Kidney (tissue), 13 donors: ENCODE measurements at regions not wholly inside any gene's neighbourhood (a gene's known extent, or its start where the extent isn't known, plus 50 kb on each side); places are given as distances from the start of the nearest gene placed in this dataset.

ENCODE experiments used
- DNase-seq, 5 donors: peaks; one replicate each; pipeline ENCODE4 v3.0.0-alpha.2; 2013 to 2020
- FAIRE-seq: peaks from 2 replicates; lab custom pipeline; 2012; peaks lifted over from hg19 to GRCh38; lab: Jason Lieb, UNC
- H3K27ac ChIP-seq, 2 donors: one replicate each; pipeline ENCODE4 v1.7.0; 2013; ENCODE audit warnings: low read depth in 2 of 2, low read length in 2 of 2, inconsistent platforms in 1 of 2
- H3K27me3 ChIP-seq: one replicate; pipeline ENCODE4 v1.7.1; 2013; ENCODE audit warnings: low read length, inconsistent platforms; ENCODE audit not compliant: control insufficient read depth, insufficient read depth
- H3K36me3 ChIP-seq, 3 donors: one replicate each; pipeline versions ENCODE4 v1.7.0 to v1.7.1; 2013; ENCODE audit warnings: low read length in 3 of 3, control low read depth in 1 of 3, inconsistent platforms in 1 of 3; ENCODE audit not compliant: insufficient read depth in 3 of 3, control insufficient read depth in 2 of 3
- H3K4me1 ChIP-seq, 3 donors: one replicate each; pipeline versions ENCODE4 v1.7.0 to v1.7.1; 2013; ENCODE audit warnings: low read length in 3 of 3, inconsistent platforms in 1 of 3, low read depth in 1 of 3; ENCODE audit not compliant: control insufficient read depth in 2 of 3, insufficient read depth in 2 of 3
- H3K4me3 ChIP-seq, 3 donors: one replicate each; pipeline versions ENCODE4 v1.7.0 to v1.8.1; 2013; ENCODE audit warnings: low read length in 3 of 3, control low read depth in 1 of 3, inconsistent platforms in 1 of 3
- H3K9ac ChIP-seq, 3 donors: one replicate each; pipeline versions ENCODE4 v1.7.0 to v1.7.1; 2013; ENCODE audit warnings: low read length in 3 of 3, control low read depth in 1 of 3, inconsistent platforms in 1 of 3
- H3K9me3 ChIP-seq, 3 donors: one replicate each; pipeline versions ENCODE4 v1.7.0 to v1.7.1; 2013; ENCODE audit warnings: low read length in 3 of 3, control low read depth in 1 of 3, inconsistent platforms in 1 of 3; ENCODE audit not compliant: control insufficient read depth in 2 of 3, insufficient read depth in 1 of 3
- intact Hi-C: fragments of 100-400 bp; cut with DNase I; formaldehyde crosslinking; loops from one replicate; pipeline ENCODE4 v1.11.1; 2022
- TF ChIP-seq, protein P1 (sequence below): IDR thresholded peaks from 3 replicates; pipeline ENCODE4 v1.5.1; 2012; ENCODE audit warnings: mild to moderate bottlenecking, moderate library complexity, borderline replicate concordance; ENCODE audit not compliant: insufficient read depth; ENCODE audit errors: extremely low read depth
- donor health status: control.
- donor health status: control.
- donor health status: control.
- donor health status: control.
- donor health status: control.
- donor health status: DM: yes; HTN: yes; CAD: no.
- donor health status: Normal renal cell carcinoma (clear cell type).

DNA sequence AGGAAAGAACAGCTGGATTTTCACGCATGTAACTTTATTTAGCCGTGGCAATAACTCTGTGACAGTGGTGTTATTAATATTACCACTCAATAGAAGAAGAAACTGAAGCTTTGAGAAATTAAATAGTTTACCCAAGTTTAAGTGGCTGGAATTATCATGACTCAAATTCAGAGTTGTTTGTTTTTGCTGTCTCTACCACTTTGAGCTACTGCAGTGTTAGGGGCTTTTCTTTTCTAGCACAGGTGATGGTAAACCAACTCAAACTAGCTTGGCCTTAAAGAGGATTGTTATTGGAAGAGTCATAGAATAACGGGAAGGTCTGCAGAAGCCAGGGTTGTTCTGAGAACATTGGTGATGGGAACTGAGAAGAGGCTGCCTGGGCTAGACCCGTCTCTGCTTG lies 66.0 kb upstream of the PREP start:
- intact Hi-C loops, result no loop called here
- TF ChIP-seq, protein P1, sequence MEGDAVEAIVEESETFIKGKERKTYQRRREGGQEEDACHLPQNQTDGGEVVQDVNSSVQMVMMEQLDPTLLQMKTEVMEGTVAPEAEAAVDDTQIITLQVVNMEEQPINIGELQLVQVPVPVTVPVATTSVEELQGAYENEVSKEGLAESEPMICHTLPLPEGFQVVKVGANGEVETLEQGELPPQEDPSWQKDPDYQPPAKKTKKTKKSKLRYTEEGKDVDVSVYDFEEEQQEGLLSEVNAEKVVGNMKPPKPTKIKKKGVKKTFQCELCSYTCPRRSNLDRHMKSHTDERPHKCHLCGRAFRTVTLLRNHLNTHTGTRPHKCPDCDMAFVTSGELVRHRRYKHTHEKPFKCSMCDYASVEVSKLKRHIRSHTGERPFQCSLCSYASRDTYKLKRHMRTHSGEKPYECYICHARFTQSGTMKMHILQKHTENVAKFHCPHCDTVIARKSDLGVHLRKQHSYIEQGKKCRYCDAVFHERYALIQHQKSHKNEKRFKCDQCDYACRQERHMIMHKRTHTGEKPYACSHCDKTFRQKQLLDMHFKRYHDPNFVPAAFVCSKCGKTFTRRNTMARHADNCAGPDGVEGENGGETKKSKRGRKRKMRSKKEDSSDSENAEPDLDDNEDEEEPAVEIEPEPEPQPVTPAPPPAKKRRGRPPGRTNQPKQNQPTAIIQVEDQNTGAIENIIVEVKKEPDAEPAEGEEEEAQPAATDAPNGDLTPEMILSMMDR, result no peak
- no peak overlapping the region for H3K27ac ChIP-seq
- H3K27me3 ChIP-seq, result no peaks in the 10 kb centered on the region
- no peak overlapping the region for H3K4me3 ChIP-seq
- no peaks in the 10 kb centered on the region for H3K36me3 ChIP-seq
- no peak overlapping the region for H3K9ac ChIP-seq
- H3K4me1 ChIP-seq, result no peaks in the 10 kb centered on the region
- DNase-seq (no peak), FAIRE-seq (no peak)
- H3K9me3 ChIP-seq, result peaks cover 0 to 10% (median 0%) of the 10 kb centered on the region in 3 donors

DNA sequence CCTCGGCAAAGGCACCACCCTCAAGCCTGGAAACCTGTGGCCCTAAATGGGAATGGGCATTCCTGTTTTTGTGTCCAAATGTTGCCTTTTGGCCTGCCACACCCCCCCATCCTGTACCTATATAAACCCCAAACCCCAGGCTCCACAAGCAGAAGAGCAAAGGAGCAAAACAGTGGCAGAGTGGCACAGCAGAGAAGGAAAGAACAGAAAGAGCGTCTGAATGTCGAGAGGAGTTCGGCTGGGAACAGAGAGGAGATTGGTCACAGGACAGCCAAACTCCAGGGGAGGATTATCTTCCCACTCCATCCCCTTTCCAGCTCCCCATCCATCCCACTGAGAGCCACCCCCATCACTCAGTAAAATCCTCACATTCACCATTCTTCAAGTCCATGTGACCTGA lies 58.0 kb upstream of the PREP start:
- no peak overlapping the region for H3K27ac ChIP-seq
- intact Hi-C loops, result no loop called here
- peaks cover 0 to 5% (median 0%) of the 10 kb centered on the region in 3 donors for H3K9me3 ChIP-seq
- H3K36me3 ChIP-seq, result no peaks in the 10 kb centered on the region
- DNase-seq, result no peak
- FAIRE-seq, result no peak
- H3K27me3 ChIP-seq, result no peaks in the 10 kb centered on the region
- no peak overlapping the region for H3K9ac ChIP-seq
- no peaks in the 10 kb centered on the region for H3K4me1 ChIP-seq
- H3K4me3 ChIP-seq, result no peak overlapping the region
- TF ChIP-seq, protein P1, result no peak

DNA sequence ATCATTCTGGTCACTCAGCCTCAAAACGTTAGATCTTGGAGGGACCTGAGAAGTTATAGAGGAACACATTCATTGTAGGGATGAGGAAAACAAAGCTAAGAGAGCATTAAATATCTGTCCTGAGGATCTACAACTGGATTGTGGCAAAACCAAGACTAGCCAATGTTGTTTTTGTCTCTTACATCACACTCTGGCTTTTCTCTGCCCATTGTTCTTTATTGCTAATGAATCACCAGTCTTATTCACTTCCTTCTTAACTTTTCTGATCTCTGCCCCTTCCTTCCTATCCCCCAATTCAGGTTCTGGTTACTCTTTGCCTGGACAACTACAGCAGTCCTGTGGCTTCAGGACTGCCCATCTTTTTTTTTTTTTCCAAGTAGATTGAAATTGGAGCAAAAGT lies 57.0 kb upstream of the PREP start:
- TF ChIP-seq, protein P1, result no peak
- Histone ChIP-seq H3K4me1 (no peaks in the 10 kb centered on the region), H3K9me3 (no peaks in the 10 kb centered on the region), H3K9ac (no peak overlapping the region), H3K27me3 (no peaks in the 10 kb centered on the region), H3K36me3 (no peaks in the 10 kb centered on the region), H3K27ac (no peak overlapping the region), H3K4me3 (no peak overlapping the region)
- DNase-seq (no peak), FAIRE-seq (no peak)
- intact Hi-C loops, result no loop called here

DNA sequence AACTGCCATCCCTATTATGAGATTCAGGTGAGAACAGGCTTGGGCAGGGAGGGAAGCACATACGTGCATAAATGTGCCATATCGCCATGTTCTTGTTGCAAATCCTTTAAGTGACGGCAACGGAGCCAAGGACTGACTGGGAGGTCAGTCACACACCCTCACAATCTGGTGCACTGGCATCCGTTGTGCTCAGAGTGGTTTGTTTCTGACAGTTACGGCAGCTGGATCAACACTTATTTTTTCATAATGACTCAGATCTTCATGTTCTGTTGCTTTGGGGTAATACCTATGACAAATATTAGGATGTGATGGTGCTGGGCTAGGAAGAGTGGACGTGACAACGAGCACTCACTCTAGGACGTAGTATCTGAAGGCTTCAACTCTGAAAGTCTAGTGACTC lies 56.2 kb upstream of the PREP start:
- TF ChIP-seq, protein P1, result no peak
- H3K9me3 ChIP-seq, result no peaks in the 10 kb centered on the region
- no peak for DNase-seq
- no peak overlapping the region for H3K4me3 ChIP-seq
- intact Hi-C loops, result no loop called here
- H3K36me3 ChIP-seq, result no peaks in the 10 kb centered on the region
- no peaks in the 10 kb centered on the region for H3K4me1 ChIP-seq
- H3K9ac ChIP-seq, result no peak overlapping the region
- FAIRE-seq, result no peak
- no peaks in the 10 kb centered on the region for H3K27me3 ChIP-seq
- H3K27ac ChIP-seq, result no peak overlapping the region
